HFF-Myc (cell line): ENCODE measurements at regions not wholly inside any gene's neighbourhood (a gene's known extent, or its start where the extent isn't known, plus 50 kb on each side); places are given as distances from the start of the nearest gene placed in this dataset.
"Not testable (repeated sequence)": the region's sequence is repeated elsewhere in the genome, so short reads cannot be mapped to it uniquely, and the experiment has no call there.

Source experiments
- DNase-seq: peaks from one replicate; pipeline ENCODE4 v3.0.0-alpha.2; 2011; ENCODE audit warnings: low read depth; ENCODE audit errors: extremely low read depth
- H3K4me3 ChIP-seq: replicated peaks from 2 replicates; pipeline ENCODE4 v1.5.1; 2011; ENCODE audit warnings: low read depth, mild to moderate bottlenecking, control low read depth, low read length
- CTCF ChIP-seq: IDR thresholded peaks from 2 replicates; pipeline ENCODE4 v1.5.1; 2012; ENCODE audit warnings: mild to moderate bottlenecking, low read depth, low read length, control low read depth; ENCODE audit errors: missing control alignments

DNA sequence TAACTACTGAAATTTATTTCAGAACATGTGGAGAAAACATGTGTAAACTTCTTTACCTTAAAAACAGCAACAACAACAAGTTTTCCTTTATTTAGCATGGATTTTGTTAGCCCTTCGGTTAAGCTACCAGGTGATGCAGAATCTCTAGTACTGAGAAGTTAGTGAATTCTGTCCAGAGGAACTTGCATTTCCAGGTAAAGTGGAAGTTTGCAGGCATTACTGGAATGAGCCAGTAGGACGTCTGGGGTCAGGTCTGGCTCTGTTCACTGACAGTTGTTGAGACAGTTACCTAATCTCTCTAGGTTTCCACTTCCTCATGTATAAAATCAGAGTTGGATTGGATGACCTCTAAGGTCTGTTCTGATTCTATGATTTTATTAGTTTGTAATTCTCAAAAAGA is 244.3 kb downstream of the OLFM4 start:
- no peak for TF ChIP-seq CTCF
- no peak overlapping the region for H3K4me3 ChIP-seq
- DNase-seq = no peak

DNA sequence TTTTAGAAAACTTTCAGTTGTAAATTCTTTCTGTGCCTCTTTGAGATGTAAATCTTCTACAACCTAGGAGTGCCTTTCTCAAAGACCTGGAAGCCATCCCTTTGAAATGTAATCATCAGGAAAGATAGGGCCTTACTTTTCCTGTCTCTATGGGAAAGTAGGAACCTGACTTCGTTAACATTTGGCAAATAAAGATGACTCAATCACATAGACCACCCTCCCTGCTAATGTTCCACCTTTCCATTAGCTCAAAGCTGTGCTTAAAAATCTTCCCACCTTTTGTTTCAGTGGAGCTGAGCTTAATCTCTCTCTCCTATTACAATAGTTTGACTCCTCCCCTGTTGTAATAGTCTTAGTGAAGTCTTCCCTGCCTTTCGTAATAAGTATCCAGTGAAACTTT is 247.7 kb downstream of the OLFM4 start:
- no peak for DNase-seq
- no peak overlapping the region for H3K4me3 ChIP-seq
- no peak for TF ChIP-seq CTCF

GRCh38 chr13:53281677-53282076 is 253.1 kb downstream of the OLFM4 start:
- TF ChIP-seq CTCF = no peak
- DNase-seq = no peak
- no peak overlapping the region for H3K4me3 ChIP-seq

- TF ChIP-seq CTCF = no peak
- no peak for DNase-seq
- no peak overlapping the region for H3K4me3 ChIP-seq
These were observed 257.4 kb downstream of the OLFM4 start for GRCh38 chr13:53285896-53286430.

GRCh38 chr13:53298396-53298795 is 269.8 kb downstream of the OLFM4 start:
- TF ChIP-seq CTCF = no peak
- H3K4me3 ChIP-seq = no peak overlapping the region
- DNase-seq = no peak

GRCh38 chr13:53301449-53301848 is 272.8 kb downstream of the OLFM4 start:
- no peak overlapping the region for H3K4me3 ChIP-seq
- TF ChIP-seq CTCF = no peak
- no peak for DNase-seq

DNA sequence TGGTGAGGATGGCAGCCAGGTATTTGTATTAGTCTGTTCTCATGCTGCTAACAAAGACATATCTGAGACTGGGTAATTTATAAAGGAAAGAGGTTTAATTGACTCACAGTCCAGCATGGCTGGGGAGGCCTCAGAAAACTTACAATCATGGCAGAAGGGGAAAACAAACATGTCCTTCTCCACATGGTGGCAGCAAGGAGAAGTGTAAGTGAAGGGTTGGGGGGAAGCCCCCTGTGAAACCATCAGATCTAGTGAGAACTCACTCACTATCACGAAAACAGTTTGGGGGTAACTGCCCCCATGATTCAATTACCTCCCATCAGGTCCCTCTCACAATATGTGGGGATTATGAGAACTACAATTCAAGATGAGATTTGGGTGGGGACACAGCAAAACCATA is 276.8 kb downstream of the OLFM4 start:
- not testable (repeated sequence) for H3K4me3 ChIP-seq, DNase-seq

DNA sequence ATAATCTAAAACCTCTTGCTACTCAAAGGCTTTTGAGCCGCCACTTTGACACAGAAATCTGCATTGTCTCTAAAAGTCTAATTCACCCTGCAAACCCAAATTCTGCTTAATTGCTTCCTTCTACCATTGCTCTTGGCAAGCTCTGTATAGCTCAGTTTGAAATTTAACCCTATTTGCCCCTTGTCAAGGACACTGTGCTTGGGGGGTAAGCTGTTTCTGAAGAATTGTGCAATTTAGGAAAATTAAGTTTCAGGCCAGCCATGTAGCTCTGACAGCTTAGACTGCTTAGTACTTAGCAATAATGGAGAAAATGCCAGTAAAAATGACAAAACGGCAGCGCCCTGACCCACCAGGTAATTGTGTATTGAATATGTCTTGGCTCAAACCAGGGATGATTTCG is 282.2 kb downstream of the OLFM4 start:
- no peak overlapping the region for H3K4me3 ChIP-seq
- TF ChIP-seq CTCF = no peak
- DNase-seq = no peak
